ENCODE measurements at regions not wholly inside any gene's neighbourhood (a gene's known extent, or its start where the extent isn't known, plus 50 kb on each side); places are given as distances from the start of the nearest gene placed in this dataset.
A peak's percentile ranks its signal among the peaks of the same experiment; 100 is the strongest.

- Histone ChIP-seq H3K27me3 (ENCODE audit: control insufficient read depth in 3 of 3, insufficient read depth in 3 of 3, low read length in 3 of 3) (no peaks in the 10 kb centered on the region), H3K4me3 (ENCODE audit: low read depth in 1 of 3, low read length in 3 of 3) (no peak overlapping the region), H3K27ac (ENCODE audit: low read depth in 1 of 3, low read length in 2 of 3) (no peak overlapping the region), H3K36me3 (ENCODE audit: control insufficient read depth in 3 of 3, insufficient read depth in 2 of 3, low read depth in 1 of 3, low read length in 3 of 3) (no peaks in the 10 kb centered on the region), H3K9me3 (ENCODE audit: control insufficient read depth in 2 of 2, insufficient read depth in 1 of 2, low read depth in 1 of 2, low read length in 1 of 2) (no peaks in the 10 kb centered on the region), H3K4me1 (ENCODE audit: control insufficient read depth in 3 of 3, insufficient read depth in 2 of 3, low read depth in 1 of 3, low read length in 2 of 3) (peaks cover 0 to 33% (median 2%) of the 10 kb centered on the region in 3 donors)
- peak; percentile 19 to 50 for DNase-seq
- FAIRE-seq = no peak
- 16 to 55% (median 26%) methylated on average over 2 of the region's 2 CpGs for WGBS, 3 donors
These were observed 655.3 kb upstream of the FAM98A start for GRCh38 chr2:34254272-34254878.

GRCh38 chr2:34252111-34252510, 653.0 kb upstream of the FAM98A start:
- Histone ChIP-seq H3K4me3 (ENCODE audit: low read depth in 1 of 3, low read length in 3 of 3) (no peak overlapping the region), H3K27ac (ENCODE audit: low read depth in 1 of 3, low read length in 2 of 3) (no peak overlapping the region), H3K27me3 (ENCODE audit: control insufficient read depth in 3 of 3, insufficient read depth in 3 of 3, low read length in 3 of 3) (no peaks in the 10 kb centered on the region), H3K4me1 (ENCODE audit: control insufficient read depth in 3 of 3, insufficient read depth in 2 of 3, low read depth in 1 of 3, low read length in 2 of 3) (peaks cover 0 to 33% (median 2%) of the 10 kb centered on the region in 3 donors), H3K36me3 (ENCODE audit: control insufficient read depth in 3 of 3, insufficient read depth in 2 of 3, low read depth in 1 of 3, low read length in 3 of 3) (no peaks in the 10 kb centered on the region), H3K9me3 (ENCODE audit: control insufficient read depth in 2 of 2, insufficient read depth in 1 of 2, low read depth in 1 of 2, low read length in 1 of 2) (no peaks in the 10 kb centered on the region)
- FAIRE-seq (no peak), DNase-seq (peak; percentile 28 to 31)
- WGBS, 3 donors = 9 to 42% (median 25%) methylated on average over 3 of the region's 3 CpGs

GRCh38 chr2:34251578-34251977, 652.5 kb upstream of the FAM98A start:
- H3K27ac ChIP-seq (ENCODE audit: low read depth in 1 of 3, low read length in 2 of 3) = no peak overlapping the region

DNA sequence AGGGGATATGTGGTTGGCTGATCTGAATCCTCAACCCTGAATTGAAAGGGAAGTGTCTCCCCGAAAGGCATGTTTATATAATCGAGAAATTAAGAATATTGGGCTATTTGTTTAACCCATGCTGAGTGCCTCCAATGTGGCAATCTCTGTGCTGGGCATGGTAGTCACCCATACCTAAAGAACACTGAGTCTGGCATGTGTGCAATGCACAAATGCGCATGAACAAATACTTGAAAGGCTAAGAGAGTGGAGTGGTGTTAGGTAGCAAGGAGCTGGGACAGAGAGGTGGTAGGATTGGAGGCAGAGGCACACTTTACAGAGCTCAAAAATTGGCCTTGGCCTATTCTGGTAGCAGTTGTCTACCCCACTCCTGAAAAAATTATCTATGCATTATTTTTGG, 645.1 kb upstream of the FAM98A start:
- 80 to 85% (median 85%) methylated on average over 3 of the region's 3 CpGs for WGBS, 3 donors
- DNase-seq (no peak), FAIRE-seq (no peak)
- H3K27me3 ChIP-seq (ENCODE audit: control insufficient read depth in 3 of 3, insufficient read depth in 3 of 3, low read length in 3 of 3) = no peaks in the 10 kb centered on the region
- peaks cover 0 to 14% (median 0%) of the 10 kb centered on the region in 3 donors for H3K4me1 ChIP-seq (ENCODE audit: control insufficient read depth in 3 of 3, insufficient read depth in 2 of 3, low read depth in 1 of 3, low read length in 2 of 3)
- no peaks in the 10 kb centered on the region for H3K36me3 ChIP-seq (ENCODE audit: control insufficient read depth in 3 of 3, insufficient read depth in 2 of 3, low read depth in 1 of 3, low read length in 3 of 3)
- no peak overlapping the region for H3K4me3 ChIP-seq (ENCODE audit: low read depth in 1 of 3, low read length in 3 of 3)
- no peak overlapping the region for H3K27ac ChIP-seq (ENCODE audit: low read depth in 1 of 3, low read length in 2 of 3)
- H3K9me3 ChIP-seq (ENCODE audit: control insufficient read depth in 2 of 2, insufficient read depth in 1 of 2, low read depth in 1 of 2, low read length in 1 of 2) = no peaks in the 10 kb centered on the region

More at GRCh38 chr2:34251578-34251977, 652.5 kb upstream of the FAM98A start:
- DNase-seq = peak; percentile 10 to 23
- no peaks in the 10 kb centered on the region for H3K9me3 ChIP-seq (ENCODE audit: control insufficient read depth in 2 of 2, insufficient read depth in 1 of 2, low read depth in 1 of 2, low read length in 1 of 2)
- FAIRE-seq = no peak
- no peaks in the 10 kb centered on the region for H3K27me3 ChIP-seq (ENCODE audit: control insufficient read depth in 3 of 3, insufficient read depth in 3 of 3, low read length in 3 of 3)
- peaks cover 0 to 33% (median 2%) of the 10 kb centered on the region in 3 donors for H3K4me1 ChIP-seq (ENCODE audit: control insufficient read depth in 3 of 3, insufficient read depth in 2 of 3, low read depth in 1 of 3, low read length in 2 of 3)
- no peak overlapping the region for H3K4me3 ChIP-seq (ENCODE audit: low read depth in 1 of 3, low read length in 3 of 3)
- no peaks in the 10 kb centered on the region for H3K36me3 ChIP-seq (ENCODE audit: control insufficient read depth in 3 of 3, insufficient read depth in 2 of 3, low read depth in 1 of 3, low read length in 3 of 3)

GRCh38 chr2:34242763-34243123, 643.6 kb upstream of the FAM98A start:
- peaks cover 0 to 1% of the 10 kb centered on the region in 2 donors for H3K9me3 ChIP-seq (ENCODE audit: control insufficient read depth in 2 of 2, insufficient read depth in 1 of 2, low read depth in 1 of 2, low read length in 1 of 2)
- DNase-seq = peak; percentile 68 to 73
- peaks cover 0 to 14% (median 0%) of the 10 kb centered on the region in 3 donors for H3K4me1 ChIP-seq (ENCODE audit: control insufficient read depth in 3 of 3, insufficient read depth in 2 of 3, low read depth in 1 of 3, low read length in 2 of 3)
- no peaks in the 10 kb centered on the region for H3K36me3 ChIP-seq (ENCODE audit: control insufficient read depth in 3 of 3, insufficient read depth in 2 of 3, low read depth in 1 of 3, low read length in 3 of 3)
- H3K27me3 ChIP-seq (ENCODE audit: control insufficient read depth in 3 of 3, insufficient read depth in 3 of 3, low read length in 3 of 3) = no peaks in the 10 kb centered on the region
- H3K4me3 ChIP-seq (ENCODE audit: low read depth in 1 of 3, low read length in 3 of 3) = no peak overlapping the region
- no peak for FAIRE-seq
- 7 to 52% (median 18%) methylated on average over 3 of the region's 3 CpGs for WGBS, 3 donors
- H3K27ac ChIP-seq (ENCODE audit: low read depth in 1 of 3, low read length in 2 of 3) = peak overlapping the region in 1 of 3 donors; percentile 64

DNA sequence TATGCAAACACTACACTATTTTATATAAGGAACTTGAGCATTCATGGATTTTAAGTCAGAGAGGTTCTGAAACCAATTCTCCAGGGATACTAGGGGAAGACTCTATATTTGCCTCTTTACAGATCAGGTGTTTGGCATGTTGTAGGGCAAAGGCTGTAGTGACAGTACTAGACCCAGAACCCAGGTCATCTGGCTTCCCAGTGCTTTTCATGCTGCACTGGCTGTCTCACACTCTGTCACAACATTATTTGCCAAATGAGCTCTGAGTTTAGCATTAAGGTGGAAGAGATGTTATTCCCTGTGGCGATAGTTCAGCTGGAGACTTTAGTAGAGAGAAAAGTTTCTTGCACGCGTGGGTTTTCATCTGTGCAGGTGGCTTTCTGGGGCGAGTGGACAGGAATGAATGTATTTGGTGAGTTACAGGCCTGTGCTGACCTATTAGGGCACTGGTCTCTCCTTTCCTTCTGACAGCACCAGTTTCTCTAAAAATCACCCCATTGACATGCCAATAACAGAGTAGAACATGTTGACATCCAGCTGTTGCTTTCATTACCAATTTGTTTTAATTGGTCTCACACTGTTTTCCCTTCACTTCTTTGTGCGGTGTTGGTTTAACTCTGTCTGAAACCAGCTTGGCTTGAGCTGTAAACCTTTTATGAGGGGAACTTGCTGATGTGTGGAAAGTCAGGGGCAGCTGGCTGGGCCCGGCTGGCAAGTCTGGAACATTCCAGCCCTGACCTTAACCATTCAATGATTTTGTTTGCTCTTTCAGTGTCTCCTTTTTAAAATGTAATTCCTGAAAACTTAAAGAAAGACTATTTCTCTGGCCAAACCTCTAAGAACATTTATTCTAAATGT, 643.0 kb upstream of the FAM98A start:
- no peaks in the 10 kb centered on the region for H3K27me3 ChIP-seq (ENCODE audit: control insufficient read depth in 3 of 3, insufficient read depth in 3 of 3, low read length in 3 of 3)
- peak overlapping the region in 1 of 3 donors; percentile 64 for H3K27ac ChIP-seq (ENCODE audit: low read depth in 1 of 3, low read length in 2 of 3)
- no peaks in the 10 kb centered on the region for H3K36me3 ChIP-seq (ENCODE audit: control insufficient read depth in 3 of 3, insufficient read depth in 2 of 3, low read depth in 1 of 3, low read length in 3 of 3)
- H3K4me1 ChIP-seq (ENCODE audit: control insufficient read depth in 3 of 3, insufficient read depth in 2 of 3, low read depth in 1 of 3, low read length in 2 of 3) = peaks cover 0 to 14% (median 0%) of the 10 kb centered on the region in 3 donors
- DNase-seq (peak; percentile 17 to 57), FAIRE-seq (no peak)
- H3K9me3 ChIP-seq (ENCODE audit: control insufficient read depth in 2 of 2, insufficient read depth in 1 of 2, low read depth in 1 of 2, low read length in 1 of 2) = peaks cover 0 to 6% of the 10 kb centered on the region in 2 donors
- 59 to 75% (median 60%) methylated on average over 6 of the region's 6 CpGs for WGBS, 3 donors
- no peak overlapping the region for H3K4me3 ChIP-seq (ENCODE audit: low read depth in 1 of 3, low read length in 3 of 3)

DNA sequence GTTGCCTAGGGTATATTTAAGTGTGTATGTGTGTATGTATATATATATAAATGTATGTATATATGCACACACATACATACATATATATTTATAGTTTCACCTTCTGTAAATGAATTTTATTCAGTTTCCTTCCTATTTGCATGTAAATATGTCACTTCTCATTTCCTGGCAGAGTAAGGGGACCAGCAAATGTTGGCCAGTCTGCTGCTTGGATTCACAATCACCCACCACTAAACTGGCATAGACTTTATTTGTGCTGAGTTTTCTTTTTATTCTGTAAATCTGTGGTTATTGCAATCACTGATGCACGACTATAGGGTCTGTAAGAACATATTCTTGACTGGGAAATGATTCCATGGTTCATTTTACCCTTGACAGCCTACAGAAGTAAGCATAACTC, 640.4 kb upstream of the FAM98A start:
- 66 to 72% (median 69%) methylated on average over 1 of the region's 1 CpG for WGBS, 3 donors
- no peak for FAIRE-seq
- Histone ChIP-seq H3K4me3 (ENCODE audit: low read depth in 1 of 3, low read length in 3 of 3) (no peak overlapping the region), H3K9me3 (ENCODE audit: control insufficient read depth in 2 of 2, insufficient read depth in 1 of 2, low read depth in 1 of 2, low read length in 1 of 2) (peaks cover 0 to 11% of the 10 kb centered on the region in 2 donors), H3K36me3 (ENCODE audit: control insufficient read depth in 3 of 3, insufficient read depth in 2 of 3, low read depth in 1 of 3, low read length in 3 of 3) (no peaks in the 10 kb centered on the region), H3K4me1 (ENCODE audit: control insufficient read depth in 3 of 3, insufficient read depth in 2 of 3, low read depth in 1 of 3, low read length in 2 of 3) (peaks cover 0 to 14% (median 0%) of the 10 kb centered on the region in 3 donors), H3K27ac (ENCODE audit: low read depth in 1 of 3, low read length in 2 of 3) (no peak overlapping the region), H3K27me3 (ENCODE audit: control insufficient read depth in 3 of 3, insufficient read depth in 3 of 3, low read length in 3 of 3) (no peaks in the 10 kb centered on the region)
- no peak for DNase-seq

GRCh38 chr2:34234823-34235222, 635.7 kb upstream of the FAM98A start:
- Histone ChIP-seq H3K4me1 (ENCODE audit: control insufficient read depth in 3 of 3, insufficient read depth in 2 of 3, low read depth in 1 of 3, low read length in 2 of 3) (no peaks in the 10 kb centered on the region), H3K36me3 (ENCODE audit: control insufficient read depth in 3 of 3, insufficient read depth in 2 of 3, low read depth in 1 of 3, low read length in 3 of 3) (no peaks in the 10 kb centered on the region), H3K4me3 (ENCODE audit: low read depth in 1 of 3, low read length in 3 of 3) (no peak overlapping the region), H3K27me3 (ENCODE audit: control insufficient read depth in 3 of 3, insufficient read depth in 3 of 3, low read length in 3 of 3) (no peaks in the 10 kb centered on the region), H3K9me3 (ENCODE audit: control insufficient read depth in 2 of 2, insufficient read depth in 1 of 2, low read depth in 1 of 2, low read length in 1 of 2) (peaks cover 0 to 11% of the 10 kb centered on the region in 2 donors), H3K27ac (ENCODE audit: low read depth in 1 of 3, low read length in 2 of 3) (no peak overlapping the region)
- DNase-seq = no peak
- FAIRE-seq = no peak
- WGBS, 3 donors = 75 to 85% (median 80%) methylated on average over 3 of the region's 3 CpGs

All from small intestine (tissue), 7 donors.